GM23338 (cell line): ENCODE measurements at regions not wholly inside any gene's neighbourhood (a gene's known extent, or its start where the extent isn't known, plus 50 kb on each side); places are given as distances from the start of the nearest gene placed in this dataset.

ENCODE experiments used
- EZH2 ChIP-seq: fragments of 200-600 bp; sonication (generic); IDR thresholded peaks from one replicate; pipeline ENCODE4 v1.8.0; 2017; ENCODE audit warnings: antibody characterized with exemption, mild to moderate bottlenecking, low read depth; ENCODE audit not compliant: unreplicated experiment
- POLR2AphosphoS5 ChIP-seq: IDR thresholded peaks from 2 replicates; pipeline ENCODE4 v1.6.1; 2016; ENCODE audit warnings: antibody characterized with exemption, low read depth
- TF ChIP-seq, protein P1 (sequence below), 2 experiments: fragments of 200-600 bp in 1 of 2; sonication (generic) in 1 of 2; conservative IDR thresholded peaks; 2 replicates each; pipeline versions ENCODE4 v1.5.1 to v1.6.1; 2016 to 2017; ENCODE audit warnings: antibody characterized with exemption in 2 of 2, low read depth in 2 of 2, mild to moderate bottlenecking in 2 of 2, moderate library complexity in 1 of 2

- TF ChIP-seq EZH2 (no peak), POLR2AphosphoS5 (no peak)
- TF ChIP-seq, protein P1, sequence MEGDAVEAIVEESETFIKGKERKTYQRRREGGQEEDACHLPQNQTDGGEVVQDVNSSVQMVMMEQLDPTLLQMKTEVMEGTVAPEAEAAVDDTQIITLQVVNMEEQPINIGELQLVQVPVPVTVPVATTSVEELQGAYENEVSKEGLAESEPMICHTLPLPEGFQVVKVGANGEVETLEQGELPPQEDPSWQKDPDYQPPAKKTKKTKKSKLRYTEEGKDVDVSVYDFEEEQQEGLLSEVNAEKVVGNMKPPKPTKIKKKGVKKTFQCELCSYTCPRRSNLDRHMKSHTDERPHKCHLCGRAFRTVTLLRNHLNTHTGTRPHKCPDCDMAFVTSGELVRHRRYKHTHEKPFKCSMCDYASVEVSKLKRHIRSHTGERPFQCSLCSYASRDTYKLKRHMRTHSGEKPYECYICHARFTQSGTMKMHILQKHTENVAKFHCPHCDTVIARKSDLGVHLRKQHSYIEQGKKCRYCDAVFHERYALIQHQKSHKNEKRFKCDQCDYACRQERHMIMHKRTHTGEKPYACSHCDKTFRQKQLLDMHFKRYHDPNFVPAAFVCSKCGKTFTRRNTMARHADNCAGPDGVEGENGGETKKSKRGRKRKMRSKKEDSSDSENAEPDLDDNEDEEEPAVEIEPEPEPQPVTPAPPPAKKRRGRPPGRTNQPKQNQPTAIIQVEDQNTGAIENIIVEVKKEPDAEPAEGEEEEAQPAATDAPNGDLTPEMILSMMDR (conservative IDR thresholded peaks at IDR 0.05; ENCODE audit: low read depth in 2 of 2): no peak
Observed at GRCh38 chrX:109936114-109936513, 66.8 kb upstream of the TMEM164 start.
